OCI-LY3 (cell line): ENCODE measurements at regions not wholly inside any gene's neighbourhood (a gene's known extent, or its start where the extent isn't known, plus 50 kb on each side); places are given as distances from the start of the nearest gene placed in this dataset.

Experiments used
- EZH2phosphoT487 ChIP-seq: fragments of 200-600 bp; shearing (Covaris generic); IDR thresholded peaks from 2 replicates; pipeline ENCODE4 v1.6.1; 2018; ENCODE audit warnings: antibody characterized with exemption, mixed run types, low read depth
- TF ChIP-seq, protein P1 (sequence below): fragments of 200-600, 300-600 bp; sonication (generic); IDR thresholded peaks from 2 replicates; pipeline ENCODE4 v1.5.1; 2014; ENCODE audit warnings: antibody characterized with exemption, low read length, low read depth

DNA sequence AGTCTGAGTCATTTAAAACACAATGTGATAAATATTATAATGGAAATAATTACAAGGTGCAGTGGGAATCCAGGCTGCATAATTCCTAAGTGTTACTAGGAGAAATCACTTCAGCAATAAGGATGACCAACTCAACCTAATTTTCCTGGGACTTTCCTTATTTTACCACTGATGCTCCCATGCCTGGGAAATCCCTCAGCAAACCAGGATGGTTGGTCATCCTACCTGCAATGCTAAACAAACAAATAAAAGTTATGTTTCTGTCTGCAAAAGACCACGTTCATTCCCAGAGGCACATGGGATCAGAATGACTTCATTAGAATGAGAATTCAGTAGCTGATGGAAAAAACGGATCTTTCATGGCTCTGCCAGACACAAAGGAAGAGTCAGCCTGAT, 130.8 kb upstream of the RAP1B start:
- TF ChIP-seq, protein P1, sequence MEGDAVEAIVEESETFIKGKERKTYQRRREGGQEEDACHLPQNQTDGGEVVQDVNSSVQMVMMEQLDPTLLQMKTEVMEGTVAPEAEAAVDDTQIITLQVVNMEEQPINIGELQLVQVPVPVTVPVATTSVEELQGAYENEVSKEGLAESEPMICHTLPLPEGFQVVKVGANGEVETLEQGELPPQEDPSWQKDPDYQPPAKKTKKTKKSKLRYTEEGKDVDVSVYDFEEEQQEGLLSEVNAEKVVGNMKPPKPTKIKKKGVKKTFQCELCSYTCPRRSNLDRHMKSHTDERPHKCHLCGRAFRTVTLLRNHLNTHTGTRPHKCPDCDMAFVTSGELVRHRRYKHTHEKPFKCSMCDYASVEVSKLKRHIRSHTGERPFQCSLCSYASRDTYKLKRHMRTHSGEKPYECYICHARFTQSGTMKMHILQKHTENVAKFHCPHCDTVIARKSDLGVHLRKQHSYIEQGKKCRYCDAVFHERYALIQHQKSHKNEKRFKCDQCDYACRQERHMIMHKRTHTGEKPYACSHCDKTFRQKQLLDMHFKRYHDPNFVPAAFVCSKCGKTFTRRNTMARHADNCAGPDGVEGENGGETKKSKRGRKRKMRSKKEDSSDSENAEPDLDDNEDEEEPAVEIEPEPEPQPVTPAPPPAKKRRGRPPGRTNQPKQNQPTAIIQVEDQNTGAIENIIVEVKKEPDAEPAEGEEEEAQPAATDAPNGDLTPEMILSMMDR = no peak
- no peak for TF ChIP-seq EZH2phosphoT487
